ENCODE measurements at regions not wholly inside any gene's neighbourhood (a gene's known extent, or its start where the extent isn't known, plus 50 kb on each side); places are given as distances from the start of the nearest gene placed in this dataset.

GRCh38 chr4:24089851-24090534 is 200.1 kb upstream of the PPARGC1A start:
- 82% methylated on average over 3 of the region's 3 CpGs for WGBS
- Histone ChIP-seq H3K27ac (ENCODE audit: low read depth in 1 of 2, low read length in 2 of 2) (no peak overlapping the region), H3K9me3 (ENCODE audit: control insufficient read depth in 4 of 4, low read length in 3 of 4) (no peaks in the 10 kb centered on the region), H3K4me1 (ENCODE audit: control insufficient read depth in 4 of 4, insufficient read depth in 4 of 4, low read length in 3 of 4) (no peaks in the 10 kb centered on the region), H3K9ac (ENCODE audit: low read depth in 1 of 2, low read length in 2 of 2) (no peak overlapping the region), H3K27me3 (ENCODE audit: control insufficient read depth in 4 of 4, insufficient read depth in 4 of 4, low read length in 3 of 4) (no peaks in the 10 kb centered on the region), H3K4me3 (ENCODE audit: low read depth in 1 of 3, low read length in 3 of 3) (no peak overlapping the region), H3K36me3 (ENCODE audit: control insufficient read depth in 4 of 4, insufficient read depth in 3 of 4, low read depth in 1 of 4, low read length in 3 of 4) (no peaks in the 10 kb centered on the region)
- no peak for DNase-seq (ENCODE audit: low spot score)
- TF ChIP-seq RAD21 (IDR thresholded peaks at IDR 0.05) = peak in 1 of 2 donors; percentile 2
- no peak for TF ChIP-seq FOXA1 (IDR thresholded peaks at IDR 0.05)

- 81% methylated on average over 2 of the region's 2 CpGs for WGBS
- no peak for DNase-seq (ENCODE audit: low spot score)
- peaks cover 0 to 8% (median 7%) of the 10 kb centered on the region in 4 donors for H3K4me1 ChIP-seq (ENCODE audit: control insufficient read depth in 4 of 4, insufficient read depth in 4 of 4, low read length in 3 of 4)
- H3K4me3 ChIP-seq (ENCODE audit: low read depth in 1 of 3, low read length in 3 of 3) = no peak overlapping the region
- TF ChIP-seq EGR1 (IDR thresholded peaks at IDR 0.05; ENCODE audit: low read depth in 2 of 2) (no peak), JUND (IDR thresholded peaks at IDR 0.05) (no peak), FOXA2 (IDR thresholded peaks at IDR 0.05) (no peak), GABPA (IDR thresholded peaks at IDR 0.05 in 1 of 2, conservative IDR thresholded peaks at IDR 0.05 in 1 of 2) (no peak), FOXA1 (IDR thresholded peaks at IDR 0.05) (no peak), YY1 (IDR thresholded peaks at IDR 0.05) (no peak), RXRA (IDR thresholded peaks at IDR 0.05) (no peak), CTCF (IDR thresholded peaks at IDR 0.05; ENCODE audit: low read depth, low read length, missing input control) (no peak), HNF4G (IDR thresholded peaks at IDR 0.05) (no peak), MAX (IDR thresholded peaks at IDR 0.05) (no peak), NR2F2 (IDR thresholded peaks at IDR 0.05) (no peak), HNF4A (conservative IDR thresholded peaks at IDR 0.05) (no peak), RAD21 (IDR thresholded peaks at IDR 0.05) (no peak), ZBTB33 (IDR thresholded peaks at IDR 0.05) (no peak)
- no peaks in the 10 kb centered on the region for H3K36me3 ChIP-seq (ENCODE audit: control insufficient read depth in 4 of 4, insufficient read depth in 3 of 4, low read depth in 1 of 4, low read length in 3 of 4)
- H3K27ac ChIP-seq (ENCODE audit: low read depth in 1 of 2, low read length in 2 of 2) = no peak overlapping the region
- H3K9ac ChIP-seq (ENCODE audit: low read depth in 1 of 2, low read length in 2 of 2) = no peak overlapping the region
- no peaks in the 10 kb centered on the region for H3K27me3 ChIP-seq (ENCODE audit: control insufficient read depth in 4 of 4, insufficient read depth in 4 of 4, low read length in 3 of 4)
- no peaks in the 10 kb centered on the region for H3K9me3 ChIP-seq (ENCODE audit: control insufficient read depth in 4 of 4, low read length in 3 of 4)
Observed at GRCh38 chr4:24080871-24081270, 191.0 kb upstream of the PPARGC1A start.

- H3K4me3 ChIP-seq (ENCODE audit: low read depth in 1 of 3, low read length in 3 of 3) = no peak overlapping the region
- H3K27ac ChIP-seq (ENCODE audit: low read depth in 1 of 2, low read length in 2 of 2) = peak overlapping the region in 1 of 2 donors; percentile 18
- H3K9ac ChIP-seq (ENCODE audit: low read depth in 1 of 2, low read length in 2 of 2) = no peak overlapping the region
- H3K4me1 ChIP-seq (ENCODE audit: control insufficient read depth in 4 of 4, insufficient read depth in 4 of 4, low read length in 3 of 4) = peaks cover 2 to 14% (median 7%) of the 10 kb centered on the region in 4 donors
- H3K9me3 ChIP-seq (ENCODE audit: control insufficient read depth in 4 of 4, low read length in 3 of 4) = no peaks in the 10 kb centered on the region
- DNase-seq (ENCODE audit: low spot score) = no peak
- no peaks in the 10 kb centered on the region for H3K36me3 ChIP-seq (ENCODE audit: control insufficient read depth in 4 of 4, insufficient read depth in 3 of 4, low read depth in 1 of 4, low read length in 3 of 4)
- H3K27me3 ChIP-seq (ENCODE audit: control insufficient read depth in 4 of 4, insufficient read depth in 4 of 4, low read length in 3 of 4) = no peaks in the 10 kb centered on the region
- WGBS = 39% methylated on average over 2 of the region's 2 CpGs
- TF ChIP-seq MAX (IDR thresholded peaks at IDR 0.05) (no peak), CTCF (IDR thresholded peaks at IDR 0.05; ENCODE audit: low read depth, low read length, missing input control) (no peak), ZBTB33 (IDR thresholded peaks at IDR 0.05) (no peak), RAD21 (IDR thresholded peaks at IDR 0.05) (peak in 1 of 2 donors; percentile 8), NR2F2 (IDR thresholded peaks at IDR 0.05) (no peak), GABPA (IDR thresholded peaks at IDR 0.05 in 1 of 2, conservative IDR thresholded peaks at IDR 0.05 in 1 of 2) (no peak), FOXA2 (IDR thresholded peaks at IDR 0.05) (no peak), SP1 (IDR thresholded peaks at IDR 0.05) (no peak), FOXA1 (IDR thresholded peaks at IDR 0.05) (no peak), HNF4A (conservative IDR thresholded peaks at IDR 0.05) (peak in 1 of 2 donors; percentile 41)
Observed at GRCh38 chr4:24078347-24078962, 188.6 kb upstream of the PPARGC1A start.
